Pancreas (tissue), 10 donors: ENCODE measurements at regions not wholly inside any gene's neighbourhood (a gene's known extent, or its start where the extent isn't known, plus 50 kb on each side); places are given as distances from the start of the nearest gene placed in this dataset.

Experiments used
- ATAC-seq, 4 donors: fragments of 200-7000 bp; cut with Tn5 transposase; one replicate each; pipeline versions ENCODE4 v1.8.0 to v1.9.1; 2020; ENCODE audit warnings: mild to moderate bottlenecking in 4 of 4, moderate library complexity in 4 of 4
- DNase-seq, 6 donors: peaks; one replicate each; pipeline ENCODE4 v3.0.0-alpha.2; 2020
- FAIRE-seq: peaks from 2 replicates; lab custom pipeline; 2012; peaks lifted over from hg19 to GRCh38; lab: Jason Lieb, UNC
- H3K27ac ChIP-seq, 4 donors: fragments of 200-600 bp; sonication (generic); 1 replicate in 3 of 4; 2 replicates in 1 of 4; pipeline versions ENCODE4 v1.5.0 to v1.8.0; 2020
- H3K27me3 ChIP-seq, 4 donors: fragments of 200-600 bp; one replicate each; pipeline ENCODE4 v1.8.0; 2021
- H3K36me3 ChIP-seq, 3 donors: fragments of 200-600 bp; sonication (generic) in 1 of 3; one replicate each; pipeline versions ENCODE4 v1.5.0 to v1.8.0; 2020 to 2021
- H3K4me1 ChIP-seq, 3 donors: fragments of 200-600 bp; one replicate each; pipeline ENCODE4 v1.8.0; 2021
- H3K4me3 ChIP-seq, 4 donors: fragments of 200-600 bp; sonication (generic) in 2 of 4; one replicate each; pipeline versions ENCODE4 v1.5.0 to v1.8.0; 2020 to 2021
- H3K9me3 ChIP-seq, 4 donors: fragments of 200-600 bp; one replicate each; pipeline ENCODE4 v1.8.0; 2021
- CTCF ChIP-seq, 4 donors: fragments of 200-600 bp; sonication (generic) in 3 of 4; IDR thresholded peaks; one replicate each; pipeline versions ENCODE4 v1.5.0 to v1.8.0; 2021; ENCODE audit warnings: antibody characterized with exemption in 4 of 4
- whole genome bisulfite sequencing, 2 donors: extraction: QIAGEN DNeasy Blood & Tissue Kit; methylation state at CpG; one replicate each; pipeline ENCODE4 v1.1.7; 2013; 5-methylcytosine and 5-hydroxymethylcytosine counted together
- intact Hi-C, 3 donors: fragments of 100-400 bp; cut with DNase I; formaldehyde crosslinking; loops; one replicate each; pipeline versions ENCODE4 v1.11.1 to v1.14.2; 2022
- donor health status: healthy with polysubstance abuse.
- donor health status: DM: no; HTN: no; CAD: no; lungs with moderate emphysema.
- donor health status: DM: no; HTN: no; CAD: no.
- donor health status: control.
- donor health status: control.
- donor health status: Bipolar disorder and iron deficiency.
- donor health status: DM: yes; HTN: yes; CAD: no.
- donor health status: DM: no; HTN: no; CAD: no.
- donor health status: DM: no; HTN: no; CAD: no.
- donor health status: DM: yes; HTN: yes; CAD: no.

- H3K4me1 ChIP-seq: no peaks in the 10 kb centered on the region
- ATAC-seq (no peak), DNase-seq (no peak), FAIRE-seq (no peak)
- no peak overlapping the region for H3K27ac ChIP-seq
- H3K27me3 ChIP-seq: no peaks in the 10 kb centered on the region
- H3K36me3 ChIP-seq: no peaks in the 10 kb centered on the region
- no peak overlapping the region for H3K4me3 ChIP-seq
- H3K9me3 ChIP-seq: no peaks in the 10 kb centered on the region
- TF ChIP-seq CTCF (IDR thresholded peaks at IDR 0.05): no peak
- intact Hi-C loops: no loop called here
These were observed 540.8 kb downstream of the SI start for GRCh38 chr3:164537485-164537884.

GRCh38 chr3:164533275-164533674 lies 545.0 kb downstream of the SI start:
- Histone ChIP-seq H3K36me3 (no peaks in the 10 kb centered on the region), H3K27ac (no peak overlapping the region), H3K9me3 (no peaks in the 10 kb centered on the region), H3K4me1 (no peaks in the 10 kb centered on the region), H3K27me3 (no peaks in the 10 kb centered on the region), H3K4me3 (no peak overlapping the region)
- no peak for FAIRE-seq
- intact Hi-C loops: no loop called here
- WGBS, 2 donors: 58 to 59% methylated on average over 3 of the region's 3 CpGs
- no peak for ATAC-seq
- no peak for TF ChIP-seq CTCF (IDR thresholded peaks at IDR 0.05)
- no peak for DNase-seq

- Histone ChIP-seq H3K36me3 (no peaks in the 10 kb centered on the region), H3K4me1 (no peaks in the 10 kb centered on the region), H3K9me3 (no peaks in the 10 kb centered on the region), H3K4me3 (no peak overlapping the region), H3K27ac (no peak overlapping the region), H3K27me3 (no peaks in the 10 kb centered on the region)
- WGBS, 2 donors: 84 to 85% methylated on average over 2 of the region's 2 CpGs
- ATAC-seq: no peak
- no peak for TF ChIP-seq CTCF (IDR thresholded peaks at IDR 0.05)
- no peak for FAIRE-seq
- intact Hi-C loops: no loop called here
- DNase-seq: no peak
These were observed 552.0 kb downstream of the SI start for GRCh38 chr3:164526250-164526649.

GRCh38 chr3:164524201-164524600 lies 554.1 kb downstream of the SI start:
- Histone ChIP-seq H3K9me3 (no peaks in the 10 kb centered on the region), H3K27ac (no peak overlapping the region), H3K4me1 (no peaks in the 10 kb centered on the region), H3K4me3 (no peak overlapping the region), H3K36me3 (no peaks in the 10 kb centered on the region), H3K27me3 (no peaks in the 10 kb centered on the region)
- DNase-seq (no peak), ATAC-seq (peak; percentile 46 to 68 (median 64)), FAIRE-seq (no peak)
- no peak for TF ChIP-seq CTCF (IDR thresholded peaks at IDR 0.05)
- intact Hi-C loops: no loop called here

- intact Hi-C loops: no loop called here
These were observed 556.1 kb downstream of the SI start for GRCh38 chr3:164522073-164522763.

More at GRCh38 chr3:164522073-164522763, 556.1 kb downstream of the SI start:
- no peak for FAIRE-seq
- 88 to 89% methylated on average over 6 of the region's 6 CpGs for WGBS, 2 donors
- no peaks in the 10 kb centered on the region for H3K9me3 ChIP-seq
- no peaks in the 10 kb centered on the region for H3K4me1 ChIP-seq
- no peaks in the 10 kb centered on the region for H3K27me3 ChIP-seq
- no peak for TF ChIP-seq CTCF (IDR thresholded peaks at IDR 0.05)
- no peak for ATAC-seq
- no peak for DNase-seq
- no peak overlapping the region for H3K4me3 ChIP-seq
- H3K36me3 ChIP-seq: no peaks in the 10 kb centered on the region
- H3K27ac ChIP-seq: no peak overlapping the region
